ENCODE measurements at regions not wholly inside any gene's neighbourhood (a gene's known extent, or its start where the extent isn't known, plus 50 kb on each side); places are given as distances from the start of the nearest gene placed in this dataset.

DNA sequence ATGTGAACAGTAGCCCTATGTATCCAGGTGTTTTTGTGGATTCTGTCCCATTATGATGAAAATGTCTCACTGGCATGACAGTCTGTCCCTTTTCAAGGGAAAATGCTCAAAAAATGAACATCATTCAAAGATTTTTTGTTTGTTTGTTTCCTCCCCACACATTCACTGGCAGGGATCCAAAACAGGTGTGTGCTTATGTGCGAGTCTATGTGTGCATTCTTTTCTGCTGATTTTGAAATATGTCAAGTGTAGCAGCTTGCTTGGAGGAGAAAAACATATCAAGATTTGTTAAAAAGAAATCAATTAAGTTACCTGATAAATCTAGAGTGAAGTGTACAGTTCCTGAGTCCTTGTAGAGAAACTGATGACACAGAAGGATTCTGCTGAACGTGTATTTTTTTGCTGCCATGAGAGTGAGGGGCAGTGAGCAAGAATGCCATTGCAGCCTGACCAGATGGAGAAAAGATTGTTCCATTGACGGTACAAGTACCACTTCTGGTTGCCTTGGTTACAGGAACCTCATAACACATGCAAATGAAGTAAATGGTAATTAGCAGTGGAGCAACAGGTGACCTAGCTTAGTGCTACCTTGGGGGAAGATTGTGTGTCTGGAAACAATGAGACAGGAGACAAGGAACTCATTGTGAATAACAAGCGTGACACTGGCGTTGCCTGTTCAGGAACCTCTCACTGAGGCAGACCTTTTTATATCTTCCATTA is 277.4 kb upstream of the PHYHIPL start:
- Histone ChIP-seq H4K20me1 (ENCODE audit: control insufficient read depth, insufficient read depth) (no peaks in the 10 kb centered on the region), H3K79me2 (ENCODE audit: control insufficient read depth, insufficient read depth, low read length) (no peaks in the 10 kb centered on the region), H2AFZ (ENCODE audit: control insufficient read depth, low read depth, low read length) (no peak overlapping the region), H3K4me2 (ENCODE audit: control insufficient read depth, insufficient read depth) (no peak overlapping the region), H3K4me3 (no peak overlapping the region), H3K27ac (ENCODE audit: control insufficient read depth, insufficient read depth) (no peak overlapping the region), H3K36me3 (ENCODE audit: control insufficient read depth in 2 of 2, insufficient read depth in 2 of 2, low read length in 1 of 2) (no peaks in the 10 kb centered on the region), H3K27me3 (replicated peaks in 1 of 2; ENCODE audit: control insufficient read depth in 2 of 2, insufficient read depth in 2 of 2, low read length in 1 of 2) (no peaks in the 10 kb centered on the region; a peak in 1 of 4 replicates), H3K9me3 (replicated peaks; ENCODE audit: control insufficient read depth, insufficient read depth, low read length) (no peaks in the 10 kb centered on the region), H3K9ac (ENCODE audit: control insufficient read depth, insufficient read depth, low read length) (no peak overlapping the region), H3K4me1 (ENCODE audit: control insufficient read depth, insufficient read depth, low read length) (no peaks in the 10 kb centered on the region)
- DNase-seq (ENCODE audit: low read depth, low spot score) (no peak), ATAC-seq (no peak), FAIRE-seq (no peak)
- intact Hi-C loops (cut with micrococcal nuclease; ENCODE audit: unreplicated experiment) (no loop called here), in situ Hi-C loops (cut with MboI) (no loop called here)
- ChIA-PET RAD21 (ENCODE audit: unreplicated experiment) (no interaction called here), POLR2A (no interaction called here), SMC1A (ENCODE audit: uncharacterized antibody, unreplicated experiment) (no interaction called here), CTCF (interaction anchor here (1.6 kb wide), 1 partner anchor 391 kb away, joined by 3 read pairs; no protein-coding TSS in a partner anchor)
- no peak for TF ChIP-seq TARDBP (IDR thresholded peaks at IDR 0.05; ENCODE audit: borderline replicate concordance)
- TF ChIP-seq ZNF207 (IDR thresholded peaks at IDR 0.05; ENCODE audit: borderline replicate concordance) = no peak
- no peak for TF ChIP-seq RAD51 (IDR thresholded peaks at IDR 0.05)
- TF ChIP-seq, protein P1, sequence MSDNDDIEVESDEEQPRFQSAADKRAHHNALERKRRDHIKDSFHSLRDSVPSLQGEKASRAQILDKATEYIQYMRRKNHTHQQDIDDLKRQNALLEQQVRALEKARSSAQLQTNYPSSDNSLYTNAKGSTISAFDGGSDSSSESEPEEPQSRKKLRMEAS (IDR thresholded peaks at IDR 0.05; ENCODE audit: low read depth, low read length) = no peak
- TF ChIP-seq PAX8 (IDR thresholded peaks at IDR 0.05) = no peak
- TF ChIP-seq, protein P2, sequence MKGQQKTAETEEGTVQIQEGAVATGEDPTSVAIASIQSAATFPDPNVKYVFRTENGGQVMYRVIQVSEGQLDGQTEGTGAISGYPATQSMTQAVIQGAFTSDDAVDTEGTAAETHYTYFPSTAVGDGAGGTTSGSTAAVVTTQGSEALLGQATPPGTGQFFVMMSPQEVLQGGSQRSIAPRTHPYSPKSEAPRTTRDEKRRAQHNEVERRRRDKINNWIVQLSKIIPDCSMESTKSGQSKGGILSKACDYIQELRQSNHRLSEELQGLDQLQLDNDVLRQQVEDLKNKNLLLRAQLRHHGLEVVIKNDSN (IDR thresholded peaks at IDR 0.05; ENCODE audit: borderline replicate concordance, extremely low read length, insufficient read depth, low read depth, low read length) = no peak
- no peak for TF ChIP-seq HDAC2 (IDR thresholded peaks at IDR 0.05)
- TF ChIP-seq ZBED1 (IDR thresholded peaks at IDR 0.05; ENCODE audit: borderline replicate concordance) = no peak
- TF ChIP-seq PAX5 (IDR thresholded peaks at IDR 0.05; ENCODE audit: borderline replicate concordance, low read depth, low read length) = no peak
- no peak for TF ChIP-seq CREM (IDR thresholded peaks at IDR 0.05; ENCODE audit: low read depth)
- WGBS (ENCODE audit: insufficient coverage, insufficient replicate concordance, low lambda C conversion rate, missing lambda C conversion rate) = 5% methylated on average over 5 of the region's 5 CpGs
- no TSS peak for BruUV-seq (replicated peaks)

All from GM12878 (cell line).